ENCODE measurements at regions not wholly inside any gene's neighbourhood (a gene's known extent, or its start where the extent isn't known, plus 50 kb on each side); places are given as distances from the start of the nearest gene placed in this dataset.
"Not testable (repeated sequence)": the region's sequence is repeated elsewhere in the genome, so short reads cannot be mapped to it uniquely, and the experiment has no call there.

GRCh38 chr5:97234380-97234779 is 51.3 kb upstream of the RIOK2 start:
- FAIRE-seq; DNase-seq (ENCODE audit: insufficient read length, low spot score): not testable (repeated sequence)

GRCh38 chr5:97242341-97242740 is 59.3 kb upstream of the RIOK2 start:
- no peak for TF ChIP-seq CTCF (IDR thresholded peaks at IDR 0.05; ENCODE audit: insufficient read depth, missing control alignments)
- DNase-seq (ENCODE audit: insufficient read length, low spot score) (no peak), FAIRE-seq (no peak)

- DNase-seq (ENCODE audit: insufficient read length, low spot score): no peak
- no peak for TF ChIP-seq CTCF (IDR thresholded peaks at IDR 0.05; ENCODE audit: insufficient read depth, missing control alignments)
- FAIRE-seq: no peak
These were observed 60.3 kb upstream of the RIOK2 start for GRCh38 chr5:97243353-97243752.

- no peak for TF ChIP-seq CTCF (IDR thresholded peaks at IDR 0.05; ENCODE audit: insufficient read depth, missing control alignments)
- no peak for DNase-seq (ENCODE audit: insufficient read length, low spot score)
- FAIRE-seq: no peak
These were observed 62.3 kb upstream of the RIOK2 start for GRCh38 chr5:97245386-97245785.

- FAIRE-seq (no peak), DNase-seq (ENCODE audit: insufficient read length, low spot score) (no peak)
- no peak for TF ChIP-seq CTCF (IDR thresholded peaks at IDR 0.05; ENCODE audit: insufficient read depth, missing control alignments)
These were observed 67.1 kb upstream of the RIOK2 start for GRCh38 chr5:97250113-97250512.

- no peak for TF ChIP-seq CTCF (IDR thresholded peaks at IDR 0.05; ENCODE audit: insufficient read depth, missing control alignments)
- no peak for FAIRE-seq
- DNase-seq (ENCODE audit: insufficient read length, low spot score): no peak
These were observed 83.0 kb upstream of the RIOK2 start for GRCh38 chr5:97266076-97266475.

- no peak for TF ChIP-seq CTCF (IDR thresholded peaks at IDR 0.05; ENCODE audit: insufficient read depth, missing control alignments)
- DNase-seq (ENCODE audit: insufficient read length, low spot score) (no peak), FAIRE-seq (no peak)
These were observed 83.5 kb upstream of the RIOK2 start for GRCh38 chr5:97266576-97266975.

GRCh38 chr5:97267767-97268166 is 84.7 kb upstream of the RIOK2 start:
- TF ChIP-seq CTCF (IDR thresholded peaks at IDR 0.05; ENCODE audit: insufficient read depth, missing control alignments): no peak
- DNase-seq (ENCODE audit: insufficient read length, low spot score) (no peak), FAIRE-seq (no peak)
